ENCODE measurements at regions not wholly inside any gene's neighbourhood (a gene's known extent, or its start where the extent isn't known, plus 50 kb on each side); places are given as distances from the start of the nearest gene placed in this dataset.

- TF ChIP-seq, protein P1, sequence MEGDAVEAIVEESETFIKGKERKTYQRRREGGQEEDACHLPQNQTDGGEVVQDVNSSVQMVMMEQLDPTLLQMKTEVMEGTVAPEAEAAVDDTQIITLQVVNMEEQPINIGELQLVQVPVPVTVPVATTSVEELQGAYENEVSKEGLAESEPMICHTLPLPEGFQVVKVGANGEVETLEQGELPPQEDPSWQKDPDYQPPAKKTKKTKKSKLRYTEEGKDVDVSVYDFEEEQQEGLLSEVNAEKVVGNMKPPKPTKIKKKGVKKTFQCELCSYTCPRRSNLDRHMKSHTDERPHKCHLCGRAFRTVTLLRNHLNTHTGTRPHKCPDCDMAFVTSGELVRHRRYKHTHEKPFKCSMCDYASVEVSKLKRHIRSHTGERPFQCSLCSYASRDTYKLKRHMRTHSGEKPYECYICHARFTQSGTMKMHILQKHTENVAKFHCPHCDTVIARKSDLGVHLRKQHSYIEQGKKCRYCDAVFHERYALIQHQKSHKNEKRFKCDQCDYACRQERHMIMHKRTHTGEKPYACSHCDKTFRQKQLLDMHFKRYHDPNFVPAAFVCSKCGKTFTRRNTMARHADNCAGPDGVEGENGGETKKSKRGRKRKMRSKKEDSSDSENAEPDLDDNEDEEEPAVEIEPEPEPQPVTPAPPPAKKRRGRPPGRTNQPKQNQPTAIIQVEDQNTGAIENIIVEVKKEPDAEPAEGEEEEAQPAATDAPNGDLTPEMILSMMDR (IDR thresholded peaks at IDR 0.05; ENCODE audit: low read length) = no peak
- TF ChIP-seq EZH2 (IDR thresholded peaks at IDR 0.05; ENCODE audit: borderline replicate concordance, low read length) = no peak
Observed at GRCh38 chr15:29382862-29383261, 113.2 kb upstream of the NSMCE3 start.
